ENCODE measurements at regions not wholly inside any gene's neighbourhood (a gene's known extent, or its start where the extent isn't known, plus 50 kb on each side); places are given as distances from the start of the nearest gene placed in this dataset.

DNA sequence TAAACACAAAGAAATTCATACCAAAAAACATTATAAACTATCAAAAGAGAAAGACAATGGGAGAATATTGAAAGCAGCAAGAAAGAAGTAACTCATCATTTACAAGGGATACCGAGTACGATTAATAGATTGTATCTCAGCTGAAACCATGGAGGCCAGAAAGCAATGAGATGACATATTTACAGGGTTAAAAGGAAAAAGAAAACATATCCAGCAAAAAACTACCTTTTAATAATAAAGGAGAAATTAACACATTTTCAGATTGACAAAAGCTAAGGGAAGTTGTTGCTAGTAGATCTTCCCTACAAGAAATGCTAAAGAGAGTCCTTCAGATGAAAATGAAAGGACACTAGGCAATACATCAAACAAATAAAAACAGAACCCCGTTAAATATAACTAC, 364.8 kb upstream of the TNC start:
- DNase-seq, result no peak

DNA sequence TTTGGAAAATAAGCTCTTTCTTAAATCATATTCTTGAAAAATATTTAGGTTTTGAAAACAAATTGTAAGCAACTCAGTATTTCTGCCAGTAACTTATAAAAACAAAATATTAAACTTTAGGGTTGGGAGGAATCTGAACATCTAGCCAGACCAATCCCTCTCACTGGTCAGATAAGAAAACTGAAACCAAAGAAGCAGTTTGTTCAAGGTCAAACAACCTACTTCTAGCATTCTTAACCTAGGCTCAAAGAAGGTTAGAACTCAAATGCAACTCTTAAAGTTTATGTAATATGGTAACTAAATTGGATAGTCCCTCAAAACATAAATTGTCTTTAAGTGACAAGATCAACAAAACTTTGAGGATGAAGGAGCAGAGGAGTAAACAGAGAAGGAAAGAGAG, 374.9 kb upstream of the TNC start:
- no peak for DNase-seq

DNA sequence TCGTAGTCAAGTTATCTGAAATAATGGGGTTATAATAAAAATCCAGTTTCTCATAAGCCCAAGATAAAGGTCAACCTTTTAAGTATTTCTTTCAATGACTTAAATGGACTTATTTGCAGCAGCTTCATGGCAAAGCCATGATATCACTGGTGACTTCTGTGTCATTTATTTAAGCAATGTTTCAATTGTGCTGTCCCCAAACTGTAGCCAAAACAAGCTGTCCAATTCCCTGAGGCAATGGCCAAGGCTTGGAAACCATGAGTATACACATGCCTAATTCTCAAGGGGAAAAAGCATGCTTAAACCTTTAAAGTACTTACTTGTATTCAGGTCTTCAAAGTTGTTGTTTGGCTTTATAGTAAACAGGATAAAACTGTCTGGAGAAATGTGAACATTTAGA, 376.4 kb upstream of the TNC start:
- DNase-seq, result no peak

DNA sequence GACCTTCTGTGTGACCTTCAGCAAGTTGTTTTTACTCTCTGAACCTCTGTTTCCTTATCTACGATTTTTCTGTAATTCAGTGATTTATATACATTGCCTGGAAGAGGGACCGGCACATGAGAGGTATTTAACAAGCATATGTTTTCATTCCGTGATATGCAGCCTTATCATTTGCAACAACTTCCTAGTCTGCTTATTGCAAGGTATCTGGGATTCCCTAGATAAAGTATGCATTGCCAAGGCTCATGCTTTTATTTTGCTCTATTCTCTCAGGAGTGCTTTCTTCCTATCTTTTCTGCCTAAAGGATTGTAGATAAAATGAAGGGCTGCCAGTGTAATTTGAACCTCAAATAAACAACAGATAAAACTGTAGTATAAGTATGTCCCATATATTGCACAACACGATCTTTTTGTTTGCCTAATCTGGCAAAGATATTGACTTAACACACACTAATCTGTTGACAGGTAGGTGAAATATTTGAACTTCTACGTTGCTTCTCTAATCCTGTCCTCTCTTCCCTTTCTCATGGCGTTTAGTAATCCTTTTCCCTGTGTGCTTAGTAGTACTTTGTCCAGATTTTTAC, 377.2 kb upstream of the TNC start:
- DNase-seq, result no peak

DNA sequence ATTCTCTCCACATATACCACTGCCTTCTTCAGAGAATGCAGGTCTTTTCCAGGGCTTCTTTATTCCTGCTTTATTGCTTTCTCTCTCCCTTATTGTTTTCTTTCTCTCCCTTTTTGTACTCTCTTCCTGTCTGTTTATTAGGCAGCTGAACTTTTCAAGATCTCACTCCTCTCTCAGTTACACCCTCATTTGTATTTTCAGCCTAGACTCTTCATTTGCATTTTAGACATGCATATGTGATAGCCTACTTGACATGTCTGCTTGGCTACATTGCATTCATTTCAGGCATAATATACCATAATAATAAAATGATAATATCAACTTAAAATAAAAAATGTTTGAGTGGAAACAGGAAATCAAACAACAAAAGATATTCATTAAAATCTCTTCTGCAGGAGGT, 377.9 kb upstream of the TNC start:
- DNase-seq, result no peak

DNA sequence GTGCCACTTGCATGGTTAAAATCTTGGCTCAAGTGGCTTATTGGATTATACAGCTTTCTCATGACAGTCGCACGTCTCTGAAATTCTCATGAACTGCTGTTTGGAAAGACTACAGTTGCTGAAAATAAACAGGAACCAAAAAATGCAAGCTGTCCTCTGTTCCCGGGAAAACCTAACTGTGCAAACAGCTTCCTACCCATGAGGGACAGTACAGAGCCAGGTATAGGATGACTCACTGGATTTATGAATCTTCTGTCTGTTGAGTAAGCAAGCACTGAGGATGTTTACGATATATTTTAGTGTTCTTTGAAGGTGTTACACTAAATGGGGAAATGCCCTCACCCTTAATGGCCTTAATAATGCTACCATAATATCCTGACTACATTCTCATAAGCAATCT, 380.3 kb upstream of the TNC start:
- DNase-seq, result no peak

DNA sequence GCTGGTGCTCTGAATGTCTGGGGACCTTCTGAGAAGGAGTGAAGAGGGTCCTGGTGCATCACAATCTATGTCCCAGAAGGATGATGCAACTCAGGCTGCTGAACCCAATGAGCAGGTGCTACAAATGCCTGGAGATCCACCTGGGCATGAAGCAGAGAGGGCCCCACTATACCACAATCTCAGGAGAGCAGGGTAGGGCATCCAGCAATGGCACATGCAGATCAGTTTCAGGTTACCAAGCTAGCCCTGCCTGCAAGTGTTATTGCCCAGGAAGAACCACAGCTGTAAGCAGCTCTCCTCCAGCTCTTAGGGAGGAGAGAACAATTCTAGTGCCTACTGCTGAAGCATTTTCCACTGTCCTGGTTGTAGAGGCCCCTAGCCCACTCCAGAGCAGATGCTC, 389.2 kb upstream of the TNC start:
- peak; percentile 37 for DNase-seq

DNA sequence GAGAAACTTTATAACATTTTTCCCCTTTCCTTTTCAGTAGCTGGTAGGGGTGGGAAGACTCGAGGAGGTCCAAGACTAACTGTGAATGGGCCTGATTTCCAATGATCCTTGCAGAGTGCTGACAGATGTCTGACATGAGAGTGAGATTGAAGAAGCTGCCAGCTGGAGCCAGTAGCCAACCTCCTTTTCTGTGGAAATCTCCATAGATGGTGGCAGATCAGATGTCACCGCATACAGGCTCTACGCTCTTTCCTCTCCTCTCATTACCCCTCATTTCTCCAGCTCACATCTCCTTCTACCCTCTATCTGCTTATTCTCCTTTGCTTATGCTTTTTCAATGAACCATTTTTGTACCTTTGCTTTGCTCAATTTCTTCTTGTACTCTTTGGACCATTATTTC, 395.2 kb upstream of the TNC start:
- DNase-seq, result peak; percentile 30

DNA sequence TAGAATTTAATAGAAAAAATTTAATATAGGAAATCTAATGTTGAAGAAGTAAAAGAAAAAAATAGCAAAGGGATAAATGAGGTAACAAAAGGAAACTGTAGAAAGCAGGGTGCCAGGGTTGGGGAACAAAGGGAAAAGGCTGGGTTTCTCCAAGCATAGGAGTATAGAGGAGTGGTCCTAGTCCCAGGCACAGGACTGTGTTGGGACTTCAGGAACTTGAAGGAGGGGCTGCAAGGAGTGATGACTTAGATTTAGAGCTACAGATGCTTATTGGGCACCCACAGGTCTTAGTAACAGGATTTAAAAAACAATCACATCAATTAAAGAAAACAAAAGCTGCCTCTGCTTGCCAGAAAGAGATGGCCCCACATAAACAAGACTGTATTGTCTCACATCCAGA, 396.5 kb upstream of the TNC start:
- DNase-seq, result no peak

DNA sequence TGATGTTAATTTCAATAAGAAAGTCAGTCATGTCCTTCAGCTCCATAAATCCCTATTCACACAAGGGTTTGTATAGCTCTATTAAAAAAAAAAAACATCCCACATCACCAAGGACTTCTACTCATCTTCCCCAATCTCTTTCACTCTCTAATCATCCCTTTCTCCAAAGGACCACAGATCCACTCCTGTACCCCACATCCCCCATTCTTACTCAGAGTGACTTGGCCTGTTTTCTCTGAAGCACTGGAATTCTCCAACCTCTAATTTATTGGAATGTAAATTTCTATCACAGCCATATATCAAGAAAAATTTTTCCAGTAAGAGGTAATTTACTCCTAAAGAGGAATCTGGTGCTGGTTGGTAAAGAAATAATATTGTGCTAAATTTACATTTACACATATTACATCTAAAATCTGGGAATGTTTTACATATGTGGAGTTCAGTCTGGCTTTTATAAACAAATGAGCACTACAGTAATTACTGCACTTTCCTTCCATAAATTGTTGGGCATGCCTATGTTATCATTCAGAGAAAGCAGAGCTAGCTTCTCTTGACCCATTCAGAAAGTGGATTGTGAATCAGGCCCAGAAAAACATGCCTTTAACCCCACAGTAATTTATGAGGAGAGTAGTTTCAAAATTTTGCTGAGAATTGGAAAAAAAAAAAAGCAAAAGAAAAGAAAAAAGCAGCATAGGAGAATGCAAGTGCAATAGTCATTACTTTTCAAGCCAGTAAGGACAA, 399.5 kb upstream of the TNC start:
- DNase-seq, result no peak

DNA sequence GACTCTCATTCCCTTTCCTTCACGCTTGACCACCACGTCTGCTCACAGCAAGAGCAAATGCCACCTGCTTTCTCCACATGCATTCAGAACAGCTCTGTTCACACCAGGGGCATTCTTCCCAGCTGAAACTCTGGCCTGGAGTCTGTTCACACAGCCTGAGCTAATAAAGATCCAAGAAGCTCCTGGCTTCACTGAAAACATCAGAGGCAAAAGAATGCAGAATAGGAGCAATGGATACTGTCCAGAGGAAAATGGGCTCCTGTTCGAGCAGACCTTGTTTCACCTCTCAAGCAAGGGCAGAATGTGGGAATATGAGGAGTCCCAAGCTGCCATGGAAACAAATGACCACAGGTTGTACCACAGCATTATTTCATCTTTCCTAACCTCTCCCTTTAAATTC, 402.7 kb upstream of the TNC start:
- no peak for DNase-seq

DNA sequence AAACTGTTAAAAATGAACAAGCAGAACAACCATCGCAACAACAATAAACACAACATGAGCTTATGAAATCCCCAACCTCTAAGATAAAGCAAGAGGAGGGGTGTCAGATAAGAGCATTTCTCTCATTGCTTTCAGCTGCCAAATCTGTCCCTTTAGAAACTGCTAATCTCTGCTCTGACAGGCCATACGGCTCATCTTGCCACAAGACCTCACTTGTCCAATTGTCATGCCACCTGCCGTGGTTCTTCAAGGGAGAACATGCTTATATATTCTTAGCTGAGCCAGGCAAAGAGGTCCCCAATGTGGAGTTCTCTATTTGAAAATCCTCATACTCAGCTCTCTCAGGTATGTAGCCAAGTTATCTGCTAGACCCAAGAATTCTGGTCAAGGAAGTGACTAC, 405.0 kb upstream of the TNC start:
- no peak for DNase-seq

DNA sequence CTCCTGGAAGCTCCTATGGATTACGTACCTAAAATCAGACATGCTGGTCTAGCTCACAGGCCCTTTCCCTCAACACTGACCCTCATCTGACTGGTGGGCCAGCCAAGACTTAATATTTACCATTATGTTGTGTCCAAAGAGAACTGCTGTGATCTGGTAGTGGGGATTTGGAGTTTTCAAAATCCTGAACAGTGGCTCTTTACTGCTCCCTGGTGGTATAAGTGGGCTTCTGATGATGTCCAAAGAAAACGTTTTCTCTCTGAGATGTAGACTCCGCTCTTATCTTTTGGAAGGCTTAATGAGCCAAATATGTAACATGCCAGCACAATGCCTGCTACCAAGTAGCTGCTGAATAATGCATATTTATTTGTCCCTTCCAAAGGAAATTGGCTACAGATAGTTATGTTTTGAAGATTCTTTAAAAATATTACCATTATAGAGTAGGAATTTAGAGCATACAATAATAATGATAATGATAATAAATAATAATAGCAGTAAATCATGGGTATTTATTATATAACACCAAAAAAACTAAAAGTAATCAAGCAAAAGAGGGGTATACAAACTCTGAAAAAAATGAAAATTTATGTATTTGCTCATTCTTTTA, 406.6 kb upstream of the TNC start:
- no peak for DNase-seq

DNA sequence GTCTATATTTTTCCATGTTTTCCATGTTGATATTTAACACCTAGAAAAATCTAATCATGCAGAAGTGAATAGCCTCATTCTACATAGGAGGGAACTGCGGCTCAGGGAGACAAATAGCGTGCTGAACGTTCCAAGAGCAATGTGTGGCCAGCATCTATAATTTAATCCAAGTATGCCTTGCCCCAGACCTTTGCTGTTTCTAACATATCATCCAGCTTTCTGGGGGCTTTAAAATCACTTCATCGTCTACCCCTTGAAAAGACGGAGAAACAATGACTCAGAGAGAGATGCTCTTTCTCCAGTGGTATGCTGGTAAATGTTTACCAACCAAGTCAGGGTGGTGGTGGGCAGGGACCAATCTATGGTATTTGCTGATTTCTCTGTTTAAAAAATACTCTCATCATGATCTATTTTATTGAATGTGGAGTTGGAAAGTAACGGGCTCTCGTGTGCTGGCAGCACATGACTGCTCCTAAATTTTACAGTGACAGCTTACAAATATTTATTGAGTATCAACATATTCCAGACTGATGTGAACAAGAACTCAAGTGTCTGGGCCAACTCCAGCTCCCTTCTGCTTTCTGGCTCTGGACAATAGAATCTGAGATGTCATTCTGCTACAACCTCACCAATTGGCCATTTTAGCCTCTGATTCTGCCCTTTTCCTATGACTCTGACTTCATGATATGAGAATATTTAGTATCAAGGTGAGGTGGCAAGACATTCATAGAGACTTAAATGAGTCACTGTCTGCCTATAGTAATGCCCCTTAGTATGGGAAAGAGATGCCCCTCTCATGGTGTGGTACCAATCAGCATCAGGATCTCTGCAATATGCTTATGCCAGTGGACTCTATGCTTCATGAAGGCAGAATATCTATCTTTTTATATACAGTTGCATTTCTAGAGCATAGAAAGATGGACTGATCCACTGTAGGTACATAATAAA, 407.4 kb upstream of the TNC start:
- DNase-seq, result no peak

DNA sequence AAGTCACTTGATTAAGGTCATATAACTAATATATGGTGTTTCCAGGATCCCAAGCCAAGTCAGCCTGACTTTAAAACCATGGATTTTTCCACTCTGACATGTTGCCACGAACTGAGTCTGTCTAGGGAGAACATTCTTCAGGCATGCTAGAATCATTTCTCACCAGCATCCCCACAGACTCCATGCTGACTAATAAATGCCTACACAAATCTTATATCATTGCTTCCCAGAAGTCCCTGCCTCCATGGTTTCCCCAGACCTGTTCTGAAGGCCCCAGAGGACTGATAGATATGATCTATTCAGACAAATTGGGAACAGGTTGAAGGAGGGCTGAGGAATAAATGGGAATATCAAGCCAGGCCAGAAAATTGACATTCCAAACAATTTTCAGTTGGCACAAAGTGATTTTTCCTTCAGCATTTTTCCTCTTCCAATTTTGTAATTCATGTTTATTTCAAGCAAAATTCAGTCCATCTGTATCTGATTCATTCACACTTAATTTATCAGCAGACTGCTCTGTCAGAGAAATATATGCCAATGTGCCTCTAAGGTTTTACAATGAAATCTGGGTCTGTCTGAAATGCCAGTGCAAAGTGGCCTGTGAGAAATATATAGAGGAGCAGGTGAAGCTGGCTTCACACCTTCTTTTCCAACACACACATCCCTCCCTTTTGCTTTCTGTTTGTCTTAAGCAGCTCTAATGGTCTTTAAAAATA, 413.6 kb upstream of the TNC start:
- no peak for DNase-seq

DNA sequence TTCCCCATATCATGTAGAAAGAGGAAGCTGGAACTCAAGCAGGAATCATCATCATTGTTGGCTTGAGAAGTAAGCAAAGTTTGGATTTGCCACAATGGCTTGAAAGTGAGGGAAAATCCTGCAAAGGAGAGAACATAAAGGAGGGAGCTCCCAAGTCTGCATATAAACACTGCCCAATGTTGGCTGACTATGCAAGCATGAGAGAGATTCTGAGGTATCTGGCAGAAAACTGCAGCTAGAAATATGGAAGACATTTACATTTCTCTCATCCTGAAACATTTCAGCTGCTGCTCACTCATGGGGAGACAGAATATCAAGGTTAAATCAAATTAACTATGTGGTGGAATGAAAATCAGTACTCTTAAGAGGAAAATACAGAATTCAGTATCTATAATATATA, 415.6 kb upstream of the TNC start:
- no peak for DNase-seq

DNA sequence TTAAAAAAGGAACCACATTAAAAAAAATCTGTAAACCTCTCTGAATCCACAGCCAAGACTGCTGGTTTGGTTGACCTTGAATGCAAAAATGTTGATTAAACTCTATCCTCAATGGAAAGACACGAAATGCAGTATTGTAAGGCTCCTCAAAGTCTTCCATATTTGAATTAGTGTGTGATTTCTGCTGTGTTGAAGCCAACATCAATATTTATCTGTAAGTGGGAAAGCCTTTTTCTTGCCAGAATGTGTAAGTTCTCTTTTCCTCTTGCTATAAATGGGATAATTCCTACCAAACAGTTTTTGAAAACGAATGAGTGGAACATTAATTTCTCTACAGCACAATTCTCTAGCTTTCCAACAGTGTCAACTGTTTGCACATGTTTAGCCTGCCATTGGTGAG, 422.1 kb upstream of the TNC start:
- DNase-seq, result no peak

DNA sequence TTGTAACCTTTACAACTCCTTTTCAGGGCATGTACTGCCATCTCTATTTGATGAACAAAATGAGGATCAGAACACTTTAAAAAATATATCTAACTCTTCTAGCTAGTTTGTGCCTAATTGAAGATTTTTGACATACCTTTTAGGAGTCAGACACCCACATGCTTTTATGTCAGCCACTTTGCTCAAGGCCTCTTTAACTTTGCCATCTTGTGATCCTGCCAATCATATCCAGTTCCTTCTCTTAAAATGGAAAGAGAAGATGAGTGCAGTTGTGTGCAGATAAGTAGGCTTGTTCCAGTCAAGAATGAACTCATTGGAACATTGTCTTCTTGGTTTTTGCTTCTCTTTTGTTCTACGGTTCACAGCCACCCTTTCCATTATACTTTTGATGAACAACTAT, 425.6 kb upstream of the TNC start:
- DNase-seq, result no peak

DNA sequence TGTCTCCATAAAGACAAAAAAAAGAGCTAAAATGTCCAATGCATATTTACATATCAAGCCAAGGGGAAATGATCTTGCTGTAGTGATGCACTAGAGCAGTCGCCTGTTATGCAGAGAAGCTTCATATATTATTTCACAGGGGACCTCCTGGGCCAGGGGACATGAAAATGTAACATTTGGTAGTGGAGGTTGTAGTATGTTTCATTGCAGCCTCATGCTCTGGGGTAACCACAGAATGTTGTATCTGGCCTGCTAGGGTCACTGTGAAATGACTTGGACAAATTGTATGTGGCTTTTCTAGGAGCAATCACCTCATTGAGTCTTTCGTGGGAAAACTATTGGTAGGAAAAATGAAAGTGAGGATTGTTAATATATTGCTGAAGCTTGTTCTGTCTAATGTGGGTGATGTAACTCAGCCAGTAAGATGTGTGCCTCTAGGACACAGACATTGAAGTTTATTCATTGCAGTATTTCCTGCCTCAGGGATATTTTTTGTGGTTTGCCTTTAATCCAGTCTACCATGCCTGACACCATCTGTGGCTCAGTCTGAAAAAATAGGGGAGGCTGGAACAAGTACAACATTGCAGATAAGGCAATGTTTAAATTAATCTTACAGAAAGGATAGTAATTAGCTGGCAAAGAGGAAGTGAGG, 430.8 kb upstream of the TNC start:
- no peak for DNase-seq

DNA sequence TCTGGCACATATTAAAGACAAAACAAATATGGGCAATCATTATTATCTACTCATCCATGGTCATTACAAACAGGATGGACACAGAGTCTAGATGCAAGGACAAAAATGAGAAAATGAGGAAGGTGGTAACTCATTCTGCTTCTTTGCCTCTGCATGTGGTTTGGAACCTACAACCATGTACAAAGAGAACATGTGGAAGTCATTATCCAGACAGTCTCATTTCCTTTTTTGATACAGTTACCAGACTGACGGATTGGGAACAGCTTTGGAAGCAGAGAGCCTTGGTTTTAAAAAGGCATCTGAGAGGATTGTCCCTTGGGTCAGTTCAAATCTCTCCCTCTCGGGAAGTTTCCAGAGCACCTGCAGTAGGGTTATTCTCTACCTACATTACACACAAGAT, 433.4 kb upstream of the TNC start:
- no peak for DNase-seq

DNA sequence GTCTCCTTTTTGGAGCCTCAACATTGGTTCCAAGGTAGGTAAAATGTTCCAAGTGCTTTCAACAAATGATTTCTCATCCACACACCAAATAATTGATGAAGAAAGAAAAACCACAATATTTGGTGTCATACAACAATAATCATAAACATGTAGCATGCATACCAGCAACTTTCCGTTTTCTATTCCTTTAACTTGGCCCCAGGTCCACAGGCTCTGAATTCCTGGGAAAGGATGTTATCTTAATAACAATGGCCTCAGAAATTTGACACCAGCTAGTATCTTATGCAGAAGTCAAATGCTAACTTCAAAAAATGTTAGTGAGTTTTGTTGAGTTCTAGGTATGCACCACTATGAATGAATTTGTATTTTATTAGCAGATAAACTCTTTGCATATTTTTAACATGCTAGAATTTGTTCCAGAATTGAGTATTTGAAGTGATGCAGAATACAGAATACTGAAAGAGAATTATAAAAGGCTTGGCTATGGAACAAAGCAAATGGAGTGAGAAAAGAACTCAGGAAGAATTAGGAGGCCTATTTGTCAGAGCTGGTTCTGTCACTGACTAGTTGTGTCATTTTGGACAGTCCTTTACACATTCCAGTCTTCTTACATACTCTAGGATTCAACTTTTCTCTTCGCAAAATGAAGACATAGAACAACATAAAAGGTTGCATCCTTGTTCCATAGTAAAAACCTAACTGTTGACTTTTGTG, 435.3 kb upstream of the TNC start:
- no peak for DNase-seq

DNA sequence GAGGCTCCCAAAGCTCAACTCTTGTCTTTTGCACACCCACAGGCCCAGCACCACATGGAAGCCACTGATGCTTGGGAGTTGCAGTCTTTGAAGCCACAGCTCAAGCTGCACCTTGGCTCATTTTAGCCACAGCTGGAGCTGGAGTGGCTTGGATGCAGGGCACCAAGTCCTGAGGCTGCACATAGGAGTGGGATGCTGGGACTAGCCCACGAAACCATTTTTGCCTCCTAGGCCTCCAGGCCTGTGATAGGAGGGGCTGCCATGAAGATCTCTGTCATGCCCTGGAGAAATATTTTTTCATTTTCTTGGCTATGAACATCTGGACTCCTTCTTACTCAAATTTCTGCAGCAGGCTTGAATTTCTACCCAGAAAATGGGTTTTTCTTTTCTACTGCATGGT, 438.5 kb upstream of the TNC start:
- no peak for DNase-seq
